Posterior vena cava (tissue), 2 donors: ENCODE measurements at regions not wholly inside any gene's neighbourhood (a gene's known extent, or its start where the extent isn't known, plus 50 kb on each side); places are given as distances from the start of the nearest gene placed in this dataset.

Experiments
- DNase-seq: peaks from one replicate; pipeline ENCODE4 v3.0.0-alpha.2; 2020; ENCODE audit warnings: low spot score
- intact Hi-C, 2 donors: fragments of 100-400 bp; cut with DNase I; formaldehyde crosslinking; loops; one replicate each; pipeline versions ENCODE4 v1.14.1 to v1.14.2; 2022 to 2023
- donor health status: DM: yes; HTN: yes; CAD: no.
- donor health status: DM: yes; HTN: yes; CAD: no.

DNA sequence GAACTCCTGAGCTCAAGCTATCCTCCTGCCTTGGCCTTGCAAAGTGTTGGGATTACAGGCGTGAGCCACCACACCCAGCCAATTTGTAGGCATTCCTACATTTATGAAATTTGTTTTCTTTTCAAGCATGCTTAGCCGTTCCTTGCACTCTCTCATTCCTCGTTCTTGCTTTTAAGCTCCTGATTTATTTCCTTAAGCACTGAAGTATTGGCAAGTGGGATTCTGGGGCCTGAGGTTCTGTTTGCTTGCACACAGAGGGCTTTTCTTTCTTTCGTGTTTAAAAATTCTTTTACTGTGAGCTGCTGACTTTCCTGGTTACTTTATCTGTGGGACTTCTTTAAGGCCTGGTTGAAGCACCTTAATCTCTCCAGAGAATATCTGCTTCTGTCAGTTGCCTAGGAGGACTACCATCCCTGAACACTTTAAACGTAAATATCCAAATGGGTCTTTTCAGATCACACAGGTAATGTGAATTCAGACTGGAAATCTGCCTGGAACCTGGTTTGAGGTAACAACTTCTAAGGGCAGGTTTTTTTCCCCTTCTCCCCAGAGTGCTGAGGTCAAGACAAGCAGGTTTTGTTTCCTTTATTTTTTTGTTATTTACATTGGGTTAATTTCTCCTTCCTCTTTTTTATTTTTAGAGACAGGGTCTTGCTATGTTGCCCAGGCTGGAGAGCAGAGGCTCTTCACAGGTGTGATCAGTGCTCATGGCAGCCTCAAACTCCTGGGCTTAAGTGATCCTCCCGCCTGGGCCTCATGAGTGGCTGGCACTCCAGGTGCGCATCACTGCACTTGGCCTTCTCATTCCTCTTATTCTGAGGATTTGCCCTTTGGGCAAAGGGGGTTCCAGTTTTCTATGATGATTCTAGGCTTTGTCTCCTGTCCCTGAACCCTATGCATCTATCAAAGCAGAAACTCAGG is 102.9 kb downstream of the PFKFB3 start:
- DNase-seq, result no peak
- intact Hi-C loops, result no loop called here

DNA sequence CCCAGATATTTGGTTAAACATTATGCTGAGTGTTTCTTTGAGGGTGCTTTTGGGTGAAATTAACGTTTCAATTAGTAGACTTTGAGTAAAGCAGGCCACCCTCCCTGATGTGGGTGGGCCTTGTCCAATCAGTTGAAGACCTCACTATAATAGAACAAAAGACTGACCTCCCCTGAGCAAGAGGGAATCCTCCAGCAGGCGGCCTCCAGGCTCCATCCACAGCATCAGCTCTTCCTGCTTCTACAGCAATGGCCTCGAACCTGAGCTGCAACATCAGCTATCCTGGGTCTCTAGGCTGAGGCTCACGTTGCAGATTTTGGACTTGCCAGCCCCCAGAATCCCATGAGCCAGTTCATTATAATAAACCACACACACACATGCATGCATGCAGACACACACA is 104.2 kb downstream of the PFKFB3 start:
- DNase-seq, result no peak
- intact Hi-C loops, result no loop called here

DNA sequence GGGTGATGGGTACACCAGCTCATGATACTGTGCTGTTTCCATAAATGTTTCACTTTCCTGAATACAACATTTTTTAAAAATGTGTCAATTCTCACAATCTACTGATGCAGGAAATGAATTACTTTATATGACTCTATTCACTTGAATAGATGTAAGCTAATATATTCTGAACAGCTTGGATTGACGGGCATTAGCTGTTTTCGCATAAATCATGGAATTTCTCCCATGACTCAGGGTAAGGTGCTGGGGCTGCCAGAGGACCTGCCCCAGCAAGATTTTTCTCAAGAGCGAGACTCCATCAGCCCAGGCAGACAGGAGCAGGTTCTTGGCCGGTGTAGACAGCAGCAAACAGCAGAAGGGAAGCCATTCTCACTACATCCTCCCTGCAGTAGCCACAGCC is 107.1 kb downstream of the PFKFB3 start:
- no peak for DNase-seq
- intact Hi-C loops, result no loop called here

DNA sequence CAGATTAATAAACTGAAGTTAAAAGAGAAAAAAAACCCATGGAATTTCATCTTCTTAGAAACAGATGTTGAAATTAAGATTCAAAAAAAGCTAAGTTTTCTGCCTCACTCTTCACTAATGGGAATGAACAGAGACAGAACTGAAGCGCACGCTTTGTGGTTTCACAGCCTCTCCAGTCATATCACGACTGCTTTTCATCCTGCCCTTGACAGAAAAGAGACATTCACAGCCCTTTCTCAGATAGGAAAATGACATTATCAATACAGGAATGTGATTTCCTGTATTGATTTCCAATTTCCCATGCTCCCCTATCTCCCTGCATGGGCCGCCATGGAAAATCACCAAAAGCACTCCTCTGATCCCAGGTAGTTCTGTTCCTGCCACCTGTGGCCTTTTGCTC is 108.2 kb downstream of the PFKFB3 start:
- intact Hi-C loops, result no loop called here
- no peak for DNase-seq

DNA sequence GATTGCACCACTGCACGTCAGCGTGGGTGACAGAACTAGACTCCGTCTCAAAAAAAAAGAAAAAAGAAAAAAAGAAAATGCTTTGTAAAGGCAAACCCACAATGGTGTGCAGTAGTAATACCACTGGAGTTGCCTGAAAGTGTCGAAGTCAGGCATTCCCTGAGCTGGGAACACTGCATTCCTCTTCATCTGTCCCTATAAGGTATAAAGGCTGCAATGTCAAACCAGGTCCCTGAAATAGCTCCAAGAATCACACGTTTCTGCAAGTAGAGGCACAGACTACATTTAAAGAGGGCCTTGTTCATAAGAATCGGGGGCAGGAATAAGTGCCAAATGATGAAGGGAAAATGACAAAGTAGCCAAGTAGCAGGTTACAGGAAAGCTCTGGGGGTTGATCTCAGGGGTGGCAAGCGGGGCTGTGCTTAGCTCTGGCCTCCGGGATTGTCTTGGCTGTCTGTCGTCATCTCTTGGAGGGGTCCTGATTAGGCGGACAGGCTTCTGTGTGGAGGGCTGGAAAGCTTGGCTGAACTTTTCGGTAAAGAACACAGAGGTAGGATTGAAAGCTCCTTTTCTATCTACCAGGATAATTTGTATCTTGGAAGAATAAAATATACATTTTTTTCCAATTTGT is 109.1 kb downstream of the PFKFB3 start:
- intact Hi-C loops, result no loop called here
- no peak for DNase-seq

DNA sequence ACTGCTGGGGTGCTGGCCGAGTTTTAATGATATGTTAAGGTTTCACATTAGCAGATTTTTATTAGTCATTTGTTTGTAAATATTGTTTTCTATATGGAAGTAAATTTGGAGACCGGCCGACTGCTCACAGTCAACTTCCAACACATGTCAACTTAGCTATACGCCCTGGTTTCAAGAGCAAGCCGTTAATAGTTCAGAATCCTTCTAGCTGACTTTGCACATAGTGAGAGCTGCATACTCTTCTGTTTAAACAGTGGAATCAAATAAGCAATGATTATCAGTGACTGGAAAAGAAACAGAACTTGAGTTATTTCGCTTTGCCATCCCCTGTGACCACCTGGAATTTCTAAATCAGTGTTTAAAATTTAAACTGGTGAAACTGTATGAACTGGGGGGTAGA is 109.9 kb downstream of the PFKFB3 start:
- intact Hi-C loops, result no loop called here
- no peak for DNase-seq

DNA sequence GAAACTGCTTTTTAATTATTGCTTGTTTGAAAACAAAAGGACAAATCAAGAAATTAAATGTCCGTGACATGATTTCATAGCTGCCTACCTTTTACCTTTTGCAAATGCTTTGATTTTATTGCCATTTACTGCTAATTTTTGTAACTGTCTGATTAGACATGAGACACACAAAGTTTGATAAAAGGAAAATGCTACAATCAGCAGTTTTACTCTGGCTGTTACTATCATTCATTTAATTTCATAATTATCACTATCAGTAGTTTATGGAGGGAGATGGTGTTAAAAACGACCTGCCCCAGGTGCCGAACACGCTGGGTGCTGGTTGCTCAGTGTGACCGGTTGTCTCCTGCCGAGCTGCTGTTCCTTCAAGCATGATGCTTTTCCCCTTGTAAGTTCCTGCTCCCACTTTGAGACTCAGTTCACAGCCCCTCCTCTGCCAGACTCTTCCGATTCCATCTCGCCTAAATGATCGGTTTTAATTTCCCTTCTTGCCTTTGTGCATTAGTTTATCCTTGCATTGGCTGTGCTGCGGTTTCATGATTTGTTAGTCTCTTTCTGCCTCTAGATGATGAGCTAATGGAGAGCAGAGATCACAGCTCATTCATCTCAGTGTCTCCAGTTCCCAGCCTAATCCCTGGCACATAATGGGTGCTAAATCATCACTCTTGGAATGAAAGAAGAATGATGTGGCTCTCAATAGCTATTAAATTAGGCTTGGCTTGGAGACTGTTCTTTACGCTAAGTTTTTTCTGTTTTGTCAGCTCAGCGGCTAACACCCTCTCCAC is 110.6 kb downstream of the PFKFB3 start:
- DNase-seq, result no peak
- intact Hi-C loops, result no loop called here

DNA sequence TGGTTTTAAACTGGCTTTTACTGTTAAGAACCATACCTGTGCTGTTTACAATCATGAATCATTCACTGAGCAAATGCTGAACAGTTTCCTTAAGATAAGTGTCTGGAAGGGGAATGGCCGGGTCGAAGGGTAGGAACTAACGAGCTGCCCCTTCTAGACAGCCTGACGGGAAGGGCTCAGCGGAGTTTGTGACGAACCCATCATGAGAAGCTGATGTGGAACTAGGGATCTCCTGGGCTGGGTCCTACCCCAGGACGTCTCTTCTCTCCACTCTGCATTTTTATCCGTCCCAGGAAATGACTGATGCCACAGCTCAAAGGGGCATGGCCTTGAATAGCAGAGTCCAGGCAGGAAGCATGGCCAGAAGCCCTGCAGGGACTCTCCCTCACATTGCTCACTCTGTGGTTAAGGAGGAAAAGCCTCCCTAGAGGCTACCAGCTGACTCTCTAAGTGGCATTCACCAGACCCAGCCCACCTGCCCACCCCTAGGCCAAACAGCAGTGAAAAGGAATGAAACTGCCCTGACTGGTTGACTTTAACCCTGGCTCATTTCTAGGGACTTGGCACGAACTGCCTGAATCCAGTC is 112.0 kb downstream of the PFKFB3 start:
- DNase-seq, result no peak
- intact Hi-C loops, result no loop called here

DNA sequence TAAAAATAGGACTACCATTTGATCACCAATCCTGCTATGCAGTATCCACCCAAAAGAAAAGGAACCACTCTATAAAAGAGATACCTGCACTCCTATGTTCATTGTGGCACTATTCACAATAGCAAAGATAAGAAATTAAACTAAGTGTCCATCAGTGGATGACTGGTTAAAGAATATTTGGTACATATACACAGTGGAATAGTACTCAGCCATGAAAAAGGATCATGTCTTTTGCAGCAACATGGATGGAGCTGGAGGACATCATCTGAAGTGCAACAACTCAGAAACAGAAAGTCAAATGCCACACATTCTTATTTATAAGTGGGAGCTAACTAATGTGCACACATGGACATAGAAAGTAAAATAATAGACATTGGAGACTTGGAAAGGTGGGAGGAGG is 116.4 kb downstream of the PFKFB3 start:
- intact Hi-C loops, result no loop called here
- no peak for DNase-seq

DNA sequence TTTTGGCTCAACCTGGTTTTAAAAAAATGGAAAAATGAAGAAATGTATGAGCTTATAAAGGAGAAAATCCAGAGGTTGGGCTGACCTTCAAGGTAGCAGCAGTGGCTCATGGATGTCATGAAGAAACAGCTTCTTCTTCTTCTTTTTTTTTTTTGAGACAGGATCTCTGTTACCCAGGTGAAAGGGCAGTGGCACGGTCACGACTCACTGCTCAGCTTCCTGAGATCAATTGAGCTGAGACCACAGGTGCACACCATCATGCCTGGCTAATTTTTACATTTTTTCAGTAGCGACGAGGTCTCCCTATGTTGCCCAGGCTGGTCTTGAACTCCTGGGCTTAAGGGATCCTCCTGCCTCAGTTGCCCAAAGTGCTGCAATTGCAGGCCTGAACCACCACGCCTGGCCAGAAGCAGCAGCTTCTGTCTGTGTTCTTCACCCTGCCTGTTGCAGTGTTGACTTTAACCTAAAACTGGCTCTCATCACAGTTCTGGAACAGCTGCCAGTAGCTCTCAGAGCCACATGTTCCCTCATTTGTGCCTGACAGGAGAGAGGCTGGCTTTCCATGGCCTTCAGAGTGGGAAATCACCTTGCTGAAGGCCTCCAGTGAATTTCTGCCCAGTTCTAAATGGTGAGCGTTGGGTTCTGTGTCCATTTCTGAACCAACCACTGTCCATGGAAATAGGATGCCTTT is 117.7 kb downstream of the PFKFB3 start:
- no peak for DNase-seq
- intact Hi-C loops, result no loop called here

DNA sequence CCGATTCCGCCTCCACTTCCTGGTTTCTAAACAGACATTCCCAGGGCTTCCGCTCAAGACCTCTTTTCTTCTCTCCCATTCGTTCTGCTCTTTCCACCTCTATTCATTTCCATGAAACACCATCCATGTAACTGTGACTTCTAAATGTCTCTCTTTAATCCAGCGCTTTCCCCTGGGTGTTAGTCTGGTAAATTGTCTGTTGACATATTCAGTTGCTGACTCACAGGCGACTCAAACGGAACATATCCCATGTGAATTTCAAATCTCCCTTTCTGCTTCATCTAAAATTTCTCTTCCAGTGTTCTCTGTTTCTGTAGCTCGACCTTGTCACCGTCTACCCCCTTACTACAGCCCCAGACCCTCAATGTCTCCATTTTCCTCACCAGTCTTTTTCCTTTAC is 119.1 kb downstream of the PFKFB3 start:
- no peak for DNase-seq
- intact Hi-C loops, result no loop called here

DNA sequence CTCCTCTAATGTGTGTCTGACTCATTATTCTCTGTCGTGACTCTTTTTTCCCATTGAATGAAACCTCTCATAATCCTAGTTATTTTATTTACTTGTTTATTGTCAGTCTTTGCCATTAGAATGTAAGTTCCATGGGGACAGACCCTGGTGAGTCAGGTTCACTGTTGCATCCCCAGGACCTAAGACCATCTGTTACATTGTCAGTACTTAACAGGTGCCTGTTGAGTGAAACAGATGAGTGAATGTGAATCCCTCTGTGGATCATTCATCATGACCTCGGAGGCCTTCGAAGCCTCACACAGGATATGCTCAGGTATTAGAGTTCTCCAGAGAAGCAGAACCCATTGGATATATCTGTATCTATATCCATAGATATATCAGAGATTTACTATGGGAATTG is 120.1 kb downstream of the PFKFB3 start:
- DNase-seq, result no peak
- intact Hi-C loops, result no loop called here

DNA sequence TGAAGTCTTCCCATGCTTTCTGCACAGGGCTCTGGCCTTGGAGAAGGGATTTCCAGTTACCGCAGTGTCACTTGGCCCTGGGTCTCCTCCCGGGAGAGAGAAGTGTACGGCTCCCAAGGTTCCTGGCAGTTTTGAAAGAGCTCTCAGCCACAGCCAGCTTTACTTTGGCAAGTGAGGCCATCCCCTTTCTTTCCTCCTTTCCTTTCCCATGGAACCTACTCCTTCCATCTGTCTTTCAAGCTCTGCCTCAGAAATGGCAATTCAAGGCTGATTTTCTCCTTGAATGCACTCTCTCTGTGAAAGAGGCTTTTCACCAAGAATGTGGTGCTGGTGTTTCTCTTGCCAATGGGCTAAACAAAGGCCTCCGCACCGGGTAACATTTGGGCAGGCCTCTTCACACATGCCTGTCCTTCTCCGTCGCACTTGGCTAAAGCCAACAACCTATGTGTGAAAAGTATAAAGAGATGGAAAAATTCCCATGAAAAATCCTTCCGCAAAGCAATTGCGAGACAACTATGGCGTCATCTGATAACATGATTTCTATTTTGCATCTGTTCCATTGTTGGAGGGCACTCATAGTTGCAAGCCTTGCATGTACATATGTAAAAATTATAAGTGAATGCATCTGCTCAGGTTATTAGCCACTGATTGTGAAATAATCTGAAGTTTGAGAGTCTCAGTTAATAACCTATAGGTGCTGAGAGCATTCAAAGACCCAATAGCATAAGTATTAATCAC is 125.4 kb downstream of the PFKFB3 start:
- no peak for DNase-seq
- intact Hi-C loops, result no loop called here

DNA sequence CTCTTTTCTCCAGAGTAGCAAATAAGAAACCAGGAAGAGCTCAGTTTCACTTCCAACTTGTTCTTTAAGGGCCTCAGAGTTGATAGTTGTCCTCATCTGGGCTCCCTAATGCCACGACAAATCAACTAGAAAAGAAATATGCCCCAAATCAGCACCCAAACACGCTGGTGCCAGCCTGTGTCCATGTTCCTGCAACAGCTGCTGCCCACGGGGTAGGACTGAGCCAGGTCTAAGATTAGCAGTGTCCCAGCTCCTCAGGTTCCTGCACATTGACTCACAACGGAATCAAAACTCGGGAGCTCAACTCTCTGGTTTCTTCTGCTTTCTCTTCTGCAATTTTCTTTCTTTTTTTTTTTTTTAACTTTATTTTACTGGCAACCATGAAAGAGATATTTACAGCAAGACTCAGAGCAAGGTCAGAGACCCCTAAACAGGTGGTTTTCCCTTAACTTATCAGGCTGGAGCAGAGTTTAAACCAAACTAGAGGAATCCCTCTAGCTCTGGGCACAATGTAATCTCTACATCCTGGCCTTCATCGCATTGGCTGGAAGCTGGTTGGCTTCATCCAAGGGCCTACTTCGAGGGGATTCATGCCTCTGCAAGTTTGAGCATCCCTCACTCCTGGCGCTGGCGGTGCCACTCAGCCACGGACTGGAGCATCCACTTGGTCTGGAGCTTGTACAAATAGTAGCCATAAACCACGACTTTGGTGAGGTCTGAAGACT is 126.1 kb downstream of the PFKFB3 start:
- intact Hi-C loops, result no loop called here

DNA sequence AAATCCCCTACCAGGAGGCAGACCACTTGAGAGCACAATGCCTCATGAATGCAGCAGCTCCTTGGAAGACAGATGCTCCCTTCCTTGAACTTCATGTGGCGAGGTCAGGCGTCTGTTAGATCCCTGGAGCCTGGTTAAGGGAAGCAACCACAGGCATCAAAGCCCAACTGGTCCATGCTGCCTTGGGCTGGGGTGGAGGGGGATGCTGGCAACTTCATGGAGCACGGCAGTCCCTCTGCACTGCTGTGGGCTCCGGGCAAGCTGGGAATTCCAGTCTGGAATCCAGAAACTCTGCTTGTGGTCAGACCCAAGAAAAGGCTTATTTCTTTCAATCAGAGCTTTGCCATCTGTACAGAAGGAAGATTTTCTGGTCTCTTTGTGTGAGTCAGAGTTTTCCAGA is 130.4 kb downstream of the PFKFB3 start:
- intact Hi-C loops, result no loop called here
- no peak for DNase-seq

More for the DNA sequence above, 126.1 kb downstream of the PFKFB3 start:
- DNase-seq, result no peak

DNA sequence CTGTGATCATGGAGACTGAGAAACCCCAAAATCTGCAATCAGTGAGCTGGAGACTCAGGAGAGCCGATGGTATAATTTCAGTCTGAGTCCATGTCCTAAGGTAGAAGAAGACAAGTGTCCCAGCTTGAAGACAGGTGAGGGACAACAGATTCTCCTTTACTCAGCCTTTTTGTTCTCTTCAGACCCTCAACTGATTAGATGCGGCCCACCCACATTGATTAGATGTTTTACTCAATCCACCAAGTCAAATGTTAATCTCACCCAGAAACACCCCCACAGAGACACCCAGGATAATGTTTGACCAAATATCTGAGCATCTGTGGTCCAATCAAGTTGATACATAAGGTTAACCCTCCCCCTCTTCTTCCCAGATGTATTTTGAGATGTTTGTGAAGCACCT is 131.2 kb downstream of the PFKFB3 start:
- intact Hi-C loops, result no loop called here
- DNase-seq, result no peak

DNA sequence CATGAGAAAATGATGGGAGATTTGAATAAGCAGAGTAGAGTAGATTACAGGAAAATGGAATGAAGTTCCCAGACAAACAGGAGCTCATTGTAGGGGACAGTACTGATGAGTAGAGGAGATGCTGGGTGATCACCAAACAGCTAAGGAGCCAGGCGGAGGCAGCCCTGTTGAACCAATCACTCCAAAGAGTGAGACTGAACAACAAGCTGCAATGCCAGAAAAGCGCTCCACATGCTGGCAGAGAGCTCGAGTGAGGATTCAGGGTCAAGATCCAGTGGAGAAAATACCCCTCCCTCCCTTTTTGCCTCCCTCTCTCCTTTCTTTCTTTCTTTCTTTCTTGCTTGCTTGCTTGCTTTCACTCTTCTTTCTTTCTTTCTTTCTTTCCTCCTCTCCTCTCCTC is 133.3 kb downstream of the PFKFB3 start:
- intact Hi-C loops, result no loop called here
- DNase-seq, result no peak

DNA sequence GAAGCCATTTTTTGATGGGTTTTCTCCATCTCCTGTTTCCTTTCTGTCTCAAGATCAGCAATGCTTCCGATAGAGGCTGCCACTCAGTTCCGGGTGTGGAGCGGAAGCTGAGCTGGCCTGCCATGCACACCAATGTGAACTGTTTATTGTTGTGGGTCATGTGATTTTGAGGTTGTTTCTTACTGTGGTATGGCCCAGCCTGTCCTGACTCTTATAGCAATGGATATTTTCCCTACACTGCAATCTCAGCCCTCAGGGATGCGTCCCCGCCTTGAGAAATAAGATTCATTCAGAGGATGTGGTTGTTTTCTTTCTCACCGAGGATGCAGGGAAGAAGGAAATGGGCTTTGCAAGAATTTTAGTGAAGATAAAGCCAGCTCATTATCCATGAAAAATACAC is 134.7 kb downstream of the PFKFB3 start:
- no peak for DNase-seq
- intact Hi-C loops, result no loop called here
